GM12891 (cell line): ENCODE measurements at regions not wholly inside any gene's neighbourhood (a gene's known extent, or its start where the extent isn't known, plus 50 kb on each side); places are given as distances from the start of the nearest gene placed in this dataset.

ENCODE experiments used
- POLR2A ChIP-seq: IDR thresholded peaks from 2 replicates; pipeline ENCODE4 v1.6.1; 2011; ENCODE audit warnings: low read depth, low read length, control low read depth
- POLR2AphosphoS5 ChIP-seq: IDR thresholded peaks from 2 replicates; pipeline ENCODE4 v1.6.1; 2011; ENCODE audit warnings: low read depth, low read length, control low read depth
- TAF1 ChIP-seq: IDR thresholded peaks from 2 replicates; pipeline ENCODE4 v1.6.1; 2011; ENCODE audit warnings: low read depth, low read length, control low read depth

DNA sequence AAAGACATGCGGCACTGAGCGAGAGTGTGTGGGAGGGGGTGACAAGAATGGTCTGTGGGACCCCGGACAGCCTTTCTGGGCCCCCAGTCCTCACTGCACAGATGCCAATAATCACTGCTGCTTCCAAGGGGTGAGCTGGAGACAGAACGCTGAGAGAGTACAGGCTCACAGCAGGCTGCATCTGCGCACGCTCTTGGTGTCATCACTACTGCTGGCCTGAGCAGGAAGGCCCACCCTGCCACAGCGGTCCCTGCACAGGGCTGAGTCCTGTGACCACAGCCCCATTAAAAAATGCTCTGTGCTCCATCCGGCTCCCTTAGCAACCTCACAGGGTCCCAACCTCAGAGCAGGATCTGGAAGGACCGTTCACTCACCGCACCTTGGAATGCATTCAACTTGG is 205.5 kb upstream of the NSMCE3 start:
- TF ChIP-seq POLR2AphosphoS5 (no peak), TAF1 (no peak), POLR2A (no peak)
